ENCODE measurements at regions not wholly inside any gene's neighbourhood (a gene's known extent, or its start where the extent isn't known, plus 50 kb on each side); places are given as distances from the start of the nearest gene placed in this dataset.

GRCh38 chr9:80158131-80158530 is 586.4 kb downstream of the TLE4 start:
- no peak for DNase-seq

- DNase-seq: no peak
These were observed 585.8 kb downstream of the TLE4 start for GRCh38 chr9:80157561-80157983.

GRCh38 chr9:80156756-80157472 is 585.1 kb downstream of the TLE4 start:
- DNase-seq: no peak

GRCh38 chr9:80156262-80156661 is 584.5 kb downstream of the TLE4 start:
- DNase-seq: no peak

GRCh38 chr9:80147866-80148265 is 576.1 kb downstream of the TLE4 start:
- DNase-seq: no peak

- no peak for DNase-seq
These were observed 574.7 kb downstream of the TLE4 start for GRCh38 chr9:80146466-80146865.

GRCh38 chr9:80144856-80145255 is 573.1 kb downstream of the TLE4 start:
- no peak for DNase-seq

- no peak for DNase-seq
These were observed 572.6 kb downstream of the TLE4 start for GRCh38 chr9:80144406-80144805.

- no peak for DNase-seq
These were observed 572.1 kb downstream of the TLE4 start for GRCh38 chr9:80143899-80144298.

- no peak for DNase-seq
These were observed 562.7 kb downstream of the TLE4 start for GRCh38 chr9:80134487-80134886.

GRCh38 chr9:80131627-80132026 is 559.9 kb downstream of the TLE4 start:
- DNase-seq: no peak

GRCh38 chr9:80127920-80128319 is 556.2 kb downstream of the TLE4 start:
- no peak for DNase-seq

- no peak for DNase-seq
These were observed 554.0 kb downstream of the TLE4 start for GRCh38 chr9:80125731-80126264.

GRCh38 chr9:80117031-80117430 is 545.3 kb downstream of the TLE4 start:
- no peak for DNase-seq

- no peak for DNase-seq
These were observed 542.5 kb downstream of the TLE4 start for GRCh38 chr9:80114241-80114640.

- DNase-seq: no peak
These were observed 536.3 kb downstream of the TLE4 start for GRCh38 chr9:80107931-80108660.

GRCh38 chr9:80097476-80097875 is 525.7 kb downstream of the TLE4 start:
- DNase-seq: no peak

- no peak for DNase-seq
These were observed 522.5 kb downstream of the TLE4 start for GRCh38 chr9:80094176-80094771.

GRCh38 chr9:80093695-80094094 is 521.9 kb downstream of the TLE4 start:
- no peak for DNase-seq

- DNase-seq: no peak
These were observed 519.8 kb downstream of the TLE4 start for GRCh38 chr9:80091526-80091925.

- no peak for DNase-seq
These were observed 518.6 kb downstream of the TLE4 start for GRCh38 chr9:80090317-80090716.

GRCh38 chr9:80086822-80087345 is 515.1 kb downstream of the TLE4 start:
- DNase-seq: no peak

GRCh38 chr9:80086386-80086785 is 514.6 kb downstream of the TLE4 start:
- no peak for DNase-seq

- DNase-seq: no peak
These were observed 513.9 kb downstream of the TLE4 start for GRCh38 chr9:80085668-80086067.

Data from activated CD8-positive, alpha-beta memory T cell treated with anti-CD3 and anti-CD28 coated beads, Interleukin-2, amount 50 U/mL, for 48 hours (primary cell).